Endothelial cell (in vitro differentiated cells): ENCODE measurements at regions not wholly inside any gene's neighbourhood (a gene's known extent, or its start where the extent isn't known, plus 50 kb on each side); places are given as distances from the start of the nearest gene placed in this dataset.

Source experiments
- DNase-seq: peaks from one replicate; pipeline ENCODE4 v3.0.0; 2021; ENCODE audit warnings: low spot score
- H3K27ac Mint-ChIP-seq: one replicate; pipeline ENCODE4 v1.8.0; 2021; ENCODE audit warnings: mixed read lengths, inconsistent platforms; ENCODE audit not compliant: unreplicated experiment
- H3K27me3 Mint-ChIP-seq: one replicate; pipeline ENCODE4 v1.8.0; 2021; ENCODE audit warnings: mild to moderate bottlenecking, moderate library complexity, mixed read lengths, inconsistent platforms; ENCODE audit not compliant: unreplicated experiment
- H3K36me3 Mint-ChIP-seq: one replicate; pipeline ENCODE4 v1.8.0; 2021; ENCODE audit warnings: mild to moderate bottlenecking, low read depth, mixed read lengths, inconsistent platforms; ENCODE audit not compliant: unreplicated experiment
- H3K4me1 Mint-ChIP-seq: one replicate; pipeline ENCODE4 v1.8.0; 2021; ENCODE audit warnings: mild to moderate bottlenecking, mixed read lengths, inconsistent platforms; ENCODE audit not compliant: unreplicated experiment
- H3K4me3 Mint-ChIP-seq: one replicate; pipeline ENCODE4 v1.8.0; 2021; ENCODE audit warnings: mild to moderate bottlenecking, mixed read lengths, inconsistent platforms; ENCODE audit not compliant: unreplicated experiment
- H3K9me3 Mint-ChIP-seq: one replicate; pipeline ENCODE4 v1.8.0; 2021; ENCODE audit warnings: mixed read lengths, inconsistent platforms; ENCODE audit not compliant: unreplicated experiment
- TF ChIP-seq, protein P1 (sequence below): fragments of 200-600 bp; sonication (generic); IDR thresholded peaks from one replicate; pipeline ENCODE4 v1.5.0; 2021; ENCODE audit warnings: antibody characterized with exemption; ENCODE audit not compliant: unreplicated experiment

DNA sequence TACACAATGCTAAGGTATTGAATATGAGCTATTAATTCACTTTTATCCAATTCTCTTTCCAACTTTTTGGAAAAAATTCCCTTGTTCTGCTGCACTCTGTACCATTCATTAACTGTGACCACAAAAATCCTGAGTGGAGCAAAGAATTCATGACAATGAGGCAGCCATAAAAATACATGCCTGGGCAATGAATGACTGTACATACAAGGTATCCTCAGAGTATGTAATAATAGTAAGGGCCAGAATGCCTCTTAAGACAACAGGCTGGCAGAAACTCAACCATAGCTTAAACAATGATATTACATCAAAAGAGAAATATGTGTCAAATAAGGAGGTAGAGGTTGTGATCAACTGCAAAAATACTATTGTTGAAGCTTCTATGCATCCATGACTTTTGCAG, 74.7 kb upstream of the CA10 start:
- H3K36me3 Mint-ChIP-seq = no peaks in the 10 kb centered on the region
- no peaks in the 10 kb centered on the region for H3K27me3 Mint-ChIP-seq
- H3K4me1 Mint-ChIP-seq = no peaks in the 10 kb centered on the region
- no peak overlapping the region for H3K27ac Mint-ChIP-seq
- no peak overlapping the region for H3K4me3 Mint-ChIP-seq
- TF ChIP-seq, protein P1, sequence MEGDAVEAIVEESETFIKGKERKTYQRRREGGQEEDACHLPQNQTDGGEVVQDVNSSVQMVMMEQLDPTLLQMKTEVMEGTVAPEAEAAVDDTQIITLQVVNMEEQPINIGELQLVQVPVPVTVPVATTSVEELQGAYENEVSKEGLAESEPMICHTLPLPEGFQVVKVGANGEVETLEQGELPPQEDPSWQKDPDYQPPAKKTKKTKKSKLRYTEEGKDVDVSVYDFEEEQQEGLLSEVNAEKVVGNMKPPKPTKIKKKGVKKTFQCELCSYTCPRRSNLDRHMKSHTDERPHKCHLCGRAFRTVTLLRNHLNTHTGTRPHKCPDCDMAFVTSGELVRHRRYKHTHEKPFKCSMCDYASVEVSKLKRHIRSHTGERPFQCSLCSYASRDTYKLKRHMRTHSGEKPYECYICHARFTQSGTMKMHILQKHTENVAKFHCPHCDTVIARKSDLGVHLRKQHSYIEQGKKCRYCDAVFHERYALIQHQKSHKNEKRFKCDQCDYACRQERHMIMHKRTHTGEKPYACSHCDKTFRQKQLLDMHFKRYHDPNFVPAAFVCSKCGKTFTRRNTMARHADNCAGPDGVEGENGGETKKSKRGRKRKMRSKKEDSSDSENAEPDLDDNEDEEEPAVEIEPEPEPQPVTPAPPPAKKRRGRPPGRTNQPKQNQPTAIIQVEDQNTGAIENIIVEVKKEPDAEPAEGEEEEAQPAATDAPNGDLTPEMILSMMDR = no peak
- DNase-seq = no peak
- H3K9me3 Mint-ChIP-seq = no peaks in the 10 kb centered on the region

DNA sequence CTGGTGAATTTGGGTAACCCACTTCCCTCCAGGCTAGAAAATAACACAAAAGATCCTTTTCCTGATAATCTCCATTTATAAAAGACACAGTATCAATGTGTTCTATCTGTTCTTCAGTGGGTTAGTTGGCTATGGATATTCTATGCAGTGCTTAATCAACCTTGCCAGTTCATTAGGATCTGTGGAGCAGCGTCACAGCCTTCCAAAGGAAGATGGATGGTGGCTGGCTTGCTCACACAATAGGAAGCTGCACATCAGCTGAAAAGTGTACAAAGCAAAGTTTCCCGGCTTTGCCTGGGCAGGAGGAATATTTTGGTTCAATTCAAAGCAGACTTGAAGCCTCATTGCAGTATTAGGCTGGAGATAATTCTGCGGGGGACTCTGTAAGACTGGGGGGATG, 70.3 kb upstream of the CA10 start:
- Mint-ChIP-seq H3K27ac (no peak overlapping the region), H3K27me3 (no peaks in the 10 kb centered on the region), H3K4me1 (no peaks in the 10 kb centered on the region), H3K4me3 (no peak overlapping the region), H3K9me3 (no peaks in the 10 kb centered on the region), H3K36me3 (no peaks in the 10 kb centered on the region)
- no peak for DNase-seq
- TF ChIP-seq, protein P1 = no peak

- Mint-ChIP-seq H3K27me3 (no peaks in the 10 kb centered on the region), H3K4me3 (no peak overlapping the region), H3K9me3 (no peaks in the 10 kb centered on the region), H3K27ac (no peak overlapping the region), H3K36me3 (no peaks in the 10 kb centered on the region), H3K4me1 (no peaks in the 10 kb centered on the region)
- no peak for DNase-seq
- TF ChIP-seq, protein P1 = no peak
Observed at GRCh38 chr17:52227926-52228325, 69.4 kb upstream of the CA10 start.

DNA sequence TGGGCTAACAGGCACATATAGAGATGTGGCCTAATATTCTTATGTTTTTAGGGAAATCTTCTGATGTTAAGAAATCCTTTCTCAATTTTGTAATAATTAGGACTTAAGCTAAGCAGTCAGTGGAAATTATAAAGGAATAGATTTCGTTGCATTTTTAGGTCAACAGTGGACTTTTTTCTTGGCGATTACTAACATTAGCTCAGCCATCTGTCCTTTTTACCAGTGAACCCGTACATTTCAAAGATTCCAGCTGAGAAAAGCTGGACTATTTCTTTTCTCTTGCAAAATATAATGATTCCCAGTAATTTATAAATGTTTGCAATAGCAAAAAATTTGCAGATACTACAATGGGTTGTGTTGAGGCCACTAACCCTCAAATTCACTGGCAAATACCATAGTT, 54.9 kb upstream of the CA10 start:
- no peaks in the 10 kb centered on the region for H3K4me1 Mint-ChIP-seq
- H3K36me3 Mint-ChIP-seq = no peaks in the 10 kb centered on the region
- H3K9me3 Mint-ChIP-seq = peaks cover 5% of the 10 kb centered on the region
- TF ChIP-seq, protein P1 = no peak
- no peak overlapping the region for H3K4me3 Mint-ChIP-seq
- no peak overlapping the region for H3K27ac Mint-ChIP-seq
- no peak for DNase-seq
- peaks cover 1% of the 10 kb centered on the region for H3K27me3 Mint-ChIP-seq

- Mint-ChIP-seq H3K9me3 (peaks cover 5% of the 10 kb centered on the region), H3K27me3 (peaks cover 1% of the 10 kb centered on the region), H3K4me1 (no peaks in the 10 kb centered on the region), H3K36me3 (no peaks in the 10 kb centered on the region), H3K4me3 (no peak overlapping the region), H3K27ac (no peak overlapping the region)
- TF ChIP-seq, protein P1 = no peak
- no peak for DNase-seq
Observed at GRCh38 chr17:52212851-52213250, 54.3 kb upstream of the CA10 start.
